ENCODE measurements at regions not wholly inside any gene's neighbourhood (a gene's known extent, or its start where the extent isn't known, plus 50 kb on each side); places are given as distances from the start of the nearest gene placed in this dataset.
"Not testable (repeated sequence)": the region's sequence is repeated elsewhere in the genome, so short reads cannot be mapped to it uniquely, and the experiment has no call there.

DNA sequence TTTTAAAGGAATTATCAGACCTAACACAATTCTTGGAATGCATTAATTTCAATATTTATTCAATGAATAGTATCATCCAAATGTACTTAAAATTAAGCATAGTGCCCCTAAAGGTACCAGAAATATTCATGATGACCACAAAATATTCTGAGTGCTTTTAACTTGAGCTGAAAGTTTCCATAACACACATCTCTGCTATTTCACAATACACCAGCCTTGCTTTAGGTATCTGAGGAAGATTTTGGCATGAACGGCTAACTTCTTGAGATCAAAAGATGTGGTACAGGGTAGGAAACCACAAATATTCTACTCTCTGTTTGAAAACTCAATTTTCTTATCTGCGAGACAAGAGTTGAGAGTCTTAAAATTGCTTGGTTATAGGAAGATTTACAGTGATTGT lies 538.3 kb upstream of the PCDH7 start:
- TF ChIP-seq, protein P1, sequence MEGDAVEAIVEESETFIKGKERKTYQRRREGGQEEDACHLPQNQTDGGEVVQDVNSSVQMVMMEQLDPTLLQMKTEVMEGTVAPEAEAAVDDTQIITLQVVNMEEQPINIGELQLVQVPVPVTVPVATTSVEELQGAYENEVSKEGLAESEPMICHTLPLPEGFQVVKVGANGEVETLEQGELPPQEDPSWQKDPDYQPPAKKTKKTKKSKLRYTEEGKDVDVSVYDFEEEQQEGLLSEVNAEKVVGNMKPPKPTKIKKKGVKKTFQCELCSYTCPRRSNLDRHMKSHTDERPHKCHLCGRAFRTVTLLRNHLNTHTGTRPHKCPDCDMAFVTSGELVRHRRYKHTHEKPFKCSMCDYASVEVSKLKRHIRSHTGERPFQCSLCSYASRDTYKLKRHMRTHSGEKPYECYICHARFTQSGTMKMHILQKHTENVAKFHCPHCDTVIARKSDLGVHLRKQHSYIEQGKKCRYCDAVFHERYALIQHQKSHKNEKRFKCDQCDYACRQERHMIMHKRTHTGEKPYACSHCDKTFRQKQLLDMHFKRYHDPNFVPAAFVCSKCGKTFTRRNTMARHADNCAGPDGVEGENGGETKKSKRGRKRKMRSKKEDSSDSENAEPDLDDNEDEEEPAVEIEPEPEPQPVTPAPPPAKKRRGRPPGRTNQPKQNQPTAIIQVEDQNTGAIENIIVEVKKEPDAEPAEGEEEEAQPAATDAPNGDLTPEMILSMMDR (IDR thresholded peaks at IDR 0.05; ENCODE audit: control extremely low read depth, extremely low read depth, low read depth, missing control alignments), result no peak
- POLR2A ChIA-PET, result no interaction called here
- CTCF ChIA-PET, result no interaction called here
- no peak for DNase-seq (ENCODE audit: extremely low spot score)

DNA sequence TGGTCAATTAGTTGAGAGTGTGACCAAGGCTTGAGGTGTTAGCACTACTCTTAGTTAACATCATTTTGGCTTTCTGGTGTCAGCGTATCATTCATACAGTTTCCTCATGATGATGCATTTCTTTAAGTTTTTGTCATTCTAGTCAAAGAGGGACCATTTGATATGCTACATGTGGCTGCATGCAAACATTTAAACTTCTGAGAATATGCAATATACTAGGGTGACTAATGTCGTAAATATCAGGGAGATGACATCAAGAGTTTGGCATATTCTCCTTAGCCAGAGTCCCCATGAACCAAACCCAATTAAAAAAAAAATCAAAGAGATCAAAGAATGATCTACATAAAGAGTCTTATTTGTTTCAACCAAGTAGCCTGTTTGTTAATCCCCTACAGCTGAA lies 537.4 kb upstream of the PCDH7 start:
- TF ChIP-seq, protein P1 (IDR thresholded peaks at IDR 0.05; ENCODE audit: control extremely low read depth, extremely low read depth, low read depth, missing control alignments), result no peak
- no peak for DNase-seq (ENCODE audit: extremely low spot score)
- ChIA-PET POLR2A (no interaction called here), CTCF (no interaction called here)

DNA sequence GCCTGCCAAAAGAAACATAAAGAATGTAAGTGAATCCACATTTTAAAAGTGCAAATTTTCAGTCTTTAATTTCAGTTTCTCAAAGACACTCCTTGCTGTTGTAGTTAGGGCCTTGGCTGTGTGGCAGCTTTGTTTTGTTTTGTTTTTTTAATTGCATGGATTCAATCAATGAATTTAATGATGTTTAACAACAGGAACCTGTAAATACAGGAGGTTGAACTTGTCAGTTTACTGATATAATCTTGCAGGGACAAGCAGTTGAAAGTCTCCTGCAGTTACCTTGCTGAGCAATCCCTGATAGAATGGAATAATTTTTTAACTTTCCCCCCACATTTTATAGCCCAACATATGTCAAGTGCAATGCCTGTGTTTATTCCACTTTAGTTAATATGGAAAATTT lies 528.3 kb upstream of the PCDH7 start:
- TF ChIP-seq, protein P1 (IDR thresholded peaks at IDR 0.05; ENCODE audit: control extremely low read depth, extremely low read depth, low read depth, missing control alignments), result no peak
- ChIA-PET CTCF (no interaction called here), POLR2A (no interaction called here)
- no peak for DNase-seq (ENCODE audit: extremely low spot score)

DNA sequence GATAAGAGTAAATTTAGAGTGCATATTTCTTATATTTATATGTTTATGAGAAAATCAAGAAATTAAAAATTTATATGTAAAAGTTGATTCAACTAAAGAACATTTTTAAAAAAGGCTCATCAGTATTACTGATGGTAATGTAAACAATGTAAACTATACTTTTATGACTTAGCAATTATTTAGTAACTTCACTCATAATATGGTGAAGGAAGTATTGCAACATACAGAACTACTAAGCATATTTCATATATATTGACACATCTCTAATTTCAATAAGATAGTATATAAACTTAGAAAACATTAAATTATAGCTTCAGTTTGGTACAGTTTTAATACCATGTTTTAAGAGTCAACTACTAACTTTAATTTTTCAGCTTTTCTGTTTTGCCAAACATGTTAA lies 512.8 kb upstream of the PCDH7 start:
- TF ChIP-seq, protein P1 (IDR thresholded peaks at IDR 0.05; ENCODE audit: control extremely low read depth, extremely low read depth, low read depth, missing control alignments), result no peak
- ChIA-PET POLR2A (no interaction called here), CTCF (no interaction called here)
- DNase-seq (ENCODE audit: extremely low spot score), result no peak

DNA sequence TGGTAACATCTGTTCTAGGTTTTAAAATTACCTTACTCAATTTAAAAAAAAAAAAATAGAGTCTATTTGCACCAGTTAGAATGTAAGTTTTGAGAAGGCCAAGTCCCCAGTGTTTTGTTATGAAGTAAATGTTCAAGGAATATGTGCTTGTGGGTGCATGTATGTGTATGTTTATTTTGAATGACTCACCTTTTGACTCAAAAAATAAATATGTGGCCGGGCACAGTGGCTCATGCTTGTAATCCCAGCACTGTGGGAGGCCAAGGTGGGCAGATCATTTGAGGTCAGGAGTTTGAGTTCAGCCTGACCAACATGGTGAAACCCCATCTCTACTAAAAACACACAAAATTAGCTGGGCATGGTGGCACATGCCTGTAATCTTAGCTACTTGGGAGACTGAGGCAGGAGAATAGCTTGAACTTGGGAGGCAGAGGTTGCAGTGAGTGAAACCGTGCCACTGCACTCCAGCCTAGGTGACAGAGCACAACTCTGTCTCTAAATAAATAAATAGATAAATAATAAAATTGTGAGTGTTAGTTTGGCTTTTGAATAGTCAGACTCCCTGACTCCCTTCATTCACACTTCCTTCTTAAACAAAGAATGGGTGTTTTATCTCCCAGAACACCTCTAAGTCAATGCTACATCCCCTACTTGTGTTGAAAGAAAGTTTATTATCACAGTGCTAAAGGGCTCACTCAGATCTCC lies 511.3 kb upstream of the PCDH7 start:
- CTCF ChIA-PET, result no interaction called here
- TF ChIP-seq, protein P1 (IDR thresholded peaks at IDR 0.05; ENCODE audit: control extremely low read depth, extremely low read depth, low read depth, missing control alignments), result no peak
- DNase-seq (ENCODE audit: extremely low spot score), result no peak
- POLR2A ChIA-PET, result no interaction called here

DNA sequence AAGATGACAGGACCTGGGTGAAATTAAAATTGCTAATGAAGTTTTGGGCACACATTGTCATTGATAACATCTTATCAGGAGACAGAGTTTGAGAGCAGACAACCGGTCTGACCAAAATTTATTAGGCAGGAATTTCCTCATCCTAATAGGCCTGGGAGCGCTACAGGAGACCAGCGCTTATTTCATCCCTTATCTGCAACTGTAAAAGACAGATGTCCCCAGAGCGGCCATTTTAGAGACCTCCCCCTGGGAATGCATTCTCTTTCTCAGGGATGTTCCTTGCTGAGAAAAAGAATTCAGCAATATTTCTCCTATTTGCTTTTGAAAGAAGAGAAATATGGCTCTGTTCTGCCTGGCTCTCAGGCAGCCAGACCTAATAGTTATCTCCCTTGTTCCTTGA lies 504.2 kb upstream of the PCDH7 start:
- POLR2A ChIA-PET; CTCF ChIA-PET; DNase-seq (ENCODE audit: extremely low spot score): not testable (repeated sequence)

DNA sequence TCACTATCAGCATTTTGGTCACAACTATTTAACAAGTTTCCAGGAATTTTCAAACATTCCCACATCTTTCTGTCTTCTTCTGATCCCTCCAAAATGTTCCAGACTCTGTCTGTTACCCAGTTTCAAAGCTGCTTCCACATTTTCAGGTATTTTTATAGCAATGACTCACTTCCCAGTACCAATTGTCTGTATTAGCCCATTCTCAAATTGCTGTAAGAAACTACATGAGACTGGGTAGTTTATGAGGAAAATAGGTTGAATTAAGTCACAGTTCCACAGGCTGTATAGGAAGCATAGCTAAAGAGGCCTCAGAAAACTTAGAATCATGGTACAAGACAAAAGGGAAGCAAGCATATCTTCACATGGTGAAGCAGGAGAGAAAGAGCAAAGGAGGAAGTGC lies 475.0 kb upstream of the PCDH7 start:
- ChIA-PET CTCF (no interaction called here), POLR2A (no interaction called here)
- TF ChIP-seq, protein P1 (IDR thresholded peaks at IDR 0.05; ENCODE audit: control extremely low read depth, extremely low read depth, low read depth, missing control alignments), result no peak
- no peak for DNase-seq (ENCODE audit: extremely low spot score)

Measured in GM10248 (cell line).